ENCODE measurements at regions not wholly inside any gene's neighbourhood (a gene's known extent, or its start where the extent isn't known, plus 50 kb on each side); places are given as distances from the start of the nearest gene placed in this dataset.

- Histone ChIP-seq H3K4me3 (replicated peaks; ENCODE audit: insufficient read depth, low read length) (no peak overlapping the region), H3K27me3 (ENCODE audit: insufficient read depth, poor library complexity, severe bottlenecking) (no peaks in the 10 kb centered on the region), H3K27ac (replicated peaks) (no peak overlapping the region)
- no peak for DNase-seq (ENCODE audit: low read depth in 1 of 2, low spot score in 1 of 2)
- TF ChIP-seq GABPA (IDR thresholded peaks at IDR 0.05; ENCODE audit: low read depth) (no peak), SPI1 (IDR thresholded peaks at IDR 0.05; ENCODE audit: borderline replicate concordance, low read depth) (no peak), CTCF (IDR thresholded peaks at IDR 0.05; ENCODE audit: insufficient read depth, low read length) (no peak), POLR2AphosphoS5 (IDR thresholded peaks at IDR 0.05; ENCODE audit: low read depth) (no peak), REST (IDR thresholded peaks at IDR 0.05; ENCODE audit: insufficient replicate concordance, low read depth) (no peak)
Observed at GRCh38 chr13:80571346-80572307, 230.7 kb upstream of the SPRY2 start.

- DNase-seq (ENCODE audit: low read depth in 1 of 2, low spot score in 1 of 2) = no peak
- TF ChIP-seq POLR2AphosphoS5 (IDR thresholded peaks at IDR 0.05; ENCODE audit: low read depth) = no peak
- TF ChIP-seq SPI1 (IDR thresholded peaks at IDR 0.05; ENCODE audit: borderline replicate concordance, low read depth) = no peak
- TF ChIP-seq CTCF (IDR thresholded peaks at IDR 0.05; ENCODE audit: insufficient read depth, low read length) = no peak
- TF ChIP-seq REST (IDR thresholded peaks at IDR 0.05; ENCODE audit: insufficient replicate concordance, low read depth) = no peak
- TF ChIP-seq GABPA (IDR thresholded peaks at IDR 0.05; ENCODE audit: low read depth) = no peak
- Histone ChIP-seq H3K27me3 (ENCODE audit: insufficient read depth, poor library complexity, severe bottlenecking) (no peaks in the 10 kb centered on the region), H3K4me3 (replicated peaks; ENCODE audit: insufficient read depth, low read length) (no peak overlapping the region), H3K27ac (replicated peaks) (no peak overlapping the region)
Observed at GRCh38 chr13:80563439-80563838, 222.5 kb upstream of the SPRY2 start.

- H3K27me3 ChIP-seq (ENCODE audit: insufficient read depth, poor library complexity, severe bottlenecking) = no peaks in the 10 kb centered on the region
- no peak for TF ChIP-seq POLR2AphosphoS5 (IDR thresholded peaks at IDR 0.05; ENCODE audit: low read depth)
- no peak for TF ChIP-seq GABPA (IDR thresholded peaks at IDR 0.05; ENCODE audit: low read depth)
- TF ChIP-seq CTCF (IDR thresholded peaks at IDR 0.05; ENCODE audit: insufficient read depth, low read length) = no peak
- no peak for TF ChIP-seq SPI1 (IDR thresholded peaks at IDR 0.05; ENCODE audit: borderline replicate concordance, low read depth)
- TF ChIP-seq REST (IDR thresholded peaks at IDR 0.05; ENCODE audit: insufficient replicate concordance, low read depth) = no peak
- H3K27ac ChIP-seq (replicated peaks) = no peak overlapping the region
- no peak overlapping the region for H3K4me3 ChIP-seq (replicated peaks; ENCODE audit: insufficient read depth, low read length)
- no peak for DNase-seq (ENCODE audit: low read depth in 1 of 2, low spot score in 1 of 2)
Observed at GRCh38 chr13:80562433-80563156, 221.7 kb upstream of the SPRY2 start.

Measured in HL-60 (cell line).